ENCODE measurements at regions not wholly inside any gene's neighbourhood (a gene's known extent, or its start where the extent isn't known, plus 50 kb on each side); places are given as distances from the start of the nearest gene placed in this dataset.

DNA sequence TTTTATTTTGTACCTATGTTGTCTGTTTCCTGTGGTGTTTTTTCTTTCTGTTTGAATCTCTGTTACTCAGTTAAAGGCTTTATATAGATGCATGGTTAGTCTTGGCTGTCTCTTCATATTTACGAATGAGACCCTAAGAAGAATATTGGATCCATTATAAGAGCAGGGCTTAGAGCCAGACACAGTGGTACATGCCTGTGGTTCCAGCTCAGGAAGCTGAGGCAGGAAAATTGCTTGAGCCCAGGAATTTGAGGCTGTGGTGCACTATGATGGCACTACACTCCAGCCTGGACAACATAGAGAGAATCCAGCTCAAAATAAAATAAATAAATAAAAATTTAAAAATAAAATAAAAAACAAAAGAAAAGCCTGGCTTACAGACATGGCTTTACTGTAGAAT lies 211.1 kb downstream of the SOD2 start:
- no peak for DNase-seq (ENCODE audit: low read depth in 3 of 3)

GRCh38 chr6:159480471-159480870 lies 212.6 kb downstream of the SOD2 start:
- no peak for DNase-seq (ENCODE audit: low read depth in 3 of 3)

DNA sequence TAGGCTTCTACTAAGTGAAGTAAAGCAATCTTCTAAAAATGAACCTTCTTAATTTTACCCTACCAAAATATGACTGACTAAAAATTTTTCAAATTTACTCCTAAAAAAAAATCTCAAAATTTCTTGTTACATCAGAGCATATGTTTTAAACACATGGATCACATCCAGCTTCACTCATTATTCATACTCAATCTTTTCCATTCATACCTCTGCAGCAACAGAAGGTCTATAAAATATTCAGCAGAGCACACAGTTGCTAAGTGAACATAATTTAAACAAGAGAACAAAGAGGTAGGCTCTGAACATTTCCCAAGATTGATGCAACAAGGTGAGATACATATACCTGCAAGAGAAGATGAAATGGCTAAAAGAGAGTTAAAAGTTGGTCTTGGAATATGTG lies 213.9 kb downstream of the SOD2 start:
- no peak for DNase-seq (ENCODE audit: low read depth in 3 of 3)

DNA sequence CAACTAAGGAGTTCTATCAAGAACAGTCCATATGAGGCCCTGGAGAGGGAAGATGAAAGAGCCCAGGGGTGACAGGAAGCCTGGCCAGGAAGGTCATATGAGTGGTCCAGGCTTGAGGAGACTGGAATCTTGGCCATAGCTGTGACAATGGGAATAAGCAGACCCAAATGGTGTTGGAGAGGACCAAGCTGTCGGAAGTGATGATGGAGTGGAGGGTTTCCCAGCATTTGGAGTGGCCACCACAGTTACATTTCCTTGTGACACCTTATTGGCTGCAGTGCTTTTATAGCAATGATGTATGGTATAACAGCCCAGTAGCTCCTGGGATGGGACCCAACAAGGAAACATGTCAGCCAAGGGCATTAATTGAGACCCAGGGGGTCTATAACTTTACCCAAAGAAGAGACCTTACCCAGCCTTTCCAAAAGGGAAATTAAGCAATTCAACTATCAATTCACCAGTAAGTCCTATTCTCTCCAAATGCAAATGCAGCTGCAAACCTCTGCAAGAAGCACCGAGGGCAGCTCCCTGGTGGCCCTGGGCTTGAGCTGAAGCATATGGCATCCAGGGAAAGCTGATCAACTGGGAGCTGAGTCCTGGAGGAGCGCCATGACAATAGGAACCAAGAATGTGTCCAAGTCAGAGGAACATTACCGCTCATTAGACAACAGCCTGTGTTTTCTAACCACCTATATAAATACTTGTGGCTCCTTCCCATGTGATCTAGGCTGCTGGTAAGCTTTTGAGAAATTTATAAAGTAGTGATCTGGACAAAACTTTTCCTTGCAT lies 219.4 kb downstream of the SOD2 start:
- DNase-seq (ENCODE audit: low read depth in 3 of 3): no peak

GRCh38 chr6:159470397-159470796 lies 222.6 kb downstream of the SOD2 start:
- no peak for DNase-seq (ENCODE audit: low read depth in 3 of 3)

DNA sequence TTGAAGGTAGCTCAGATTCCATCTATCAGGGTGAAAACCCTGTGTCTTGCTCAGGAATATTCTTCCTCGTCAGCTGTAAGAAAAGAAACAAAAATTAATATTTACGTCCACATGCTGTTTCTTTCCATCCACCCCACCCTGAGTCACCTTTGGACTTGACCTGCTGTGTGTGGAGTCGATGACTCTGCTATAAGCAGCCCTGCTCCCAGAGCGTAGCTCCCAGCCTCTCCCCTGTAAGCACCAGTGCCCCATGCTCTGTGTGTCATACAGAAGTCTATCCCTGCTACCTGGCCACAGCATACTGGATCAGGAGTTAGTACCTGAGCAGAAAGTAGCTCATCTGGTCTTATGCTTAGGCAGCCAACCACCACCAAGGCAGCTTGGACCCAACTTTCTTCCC lies 223.6 kb downstream of the SOD2 start:
- no peak for DNase-seq (ENCODE audit: low read depth in 3 of 3)

DNA sequence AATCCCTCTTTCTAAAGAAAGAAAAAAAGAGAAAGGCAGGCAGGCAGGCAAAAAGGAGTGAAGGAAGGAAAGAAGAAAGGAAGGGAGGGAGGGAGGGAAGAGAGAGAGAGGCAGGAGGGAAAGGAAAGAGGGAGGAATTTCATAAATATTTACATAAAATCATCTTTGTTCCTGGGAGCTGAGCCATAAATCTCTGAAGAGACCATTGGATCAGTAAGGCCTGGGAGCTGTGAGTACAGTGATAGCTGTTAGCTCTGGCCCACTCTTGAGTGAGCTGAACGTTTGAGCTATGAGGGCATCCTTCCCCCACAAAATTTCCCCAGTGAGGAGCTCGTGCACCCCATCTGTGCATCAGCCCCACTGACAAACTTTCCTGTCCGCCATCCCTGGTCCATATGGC lies 224.0 kb downstream of the SOD2 start:
- no peak for DNase-seq (ENCODE audit: low read depth in 3 of 3)

DNA sequence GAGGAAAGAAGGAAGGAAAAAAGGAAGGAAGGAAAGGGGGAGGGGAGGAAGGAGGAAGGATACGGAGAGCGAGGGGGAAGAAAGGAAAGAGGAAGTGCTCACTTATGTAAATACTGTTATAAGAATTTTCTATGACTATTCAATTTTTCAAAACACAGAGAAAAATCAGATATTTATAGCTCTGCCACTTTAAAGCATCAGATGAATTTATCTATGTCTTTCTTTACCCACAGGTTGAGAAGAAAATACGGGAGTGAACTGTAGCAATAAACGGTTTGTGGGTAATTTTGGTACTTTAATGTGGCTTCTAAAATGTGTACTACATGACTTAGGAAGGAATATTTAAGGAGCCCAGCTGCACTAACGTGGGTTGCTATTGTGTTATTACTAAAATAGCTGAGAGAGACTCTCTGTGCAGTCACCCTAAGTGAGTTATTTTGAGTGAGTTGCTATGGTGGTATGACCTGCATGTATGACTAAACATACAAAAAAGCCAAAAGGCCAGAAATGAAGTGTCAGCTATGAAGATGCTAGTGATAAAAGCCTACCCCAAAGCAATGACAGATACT lies 225.5 kb downstream of the SOD2 start:
- DNase-seq (ENCODE audit: low read depth in 3 of 3): no peak

GRCh38 chr6:159466926-159467325 lies 226.1 kb downstream of the SOD2 start:
- no peak for DNase-seq (ENCODE audit: low read depth in 3 of 3)

DNA sequence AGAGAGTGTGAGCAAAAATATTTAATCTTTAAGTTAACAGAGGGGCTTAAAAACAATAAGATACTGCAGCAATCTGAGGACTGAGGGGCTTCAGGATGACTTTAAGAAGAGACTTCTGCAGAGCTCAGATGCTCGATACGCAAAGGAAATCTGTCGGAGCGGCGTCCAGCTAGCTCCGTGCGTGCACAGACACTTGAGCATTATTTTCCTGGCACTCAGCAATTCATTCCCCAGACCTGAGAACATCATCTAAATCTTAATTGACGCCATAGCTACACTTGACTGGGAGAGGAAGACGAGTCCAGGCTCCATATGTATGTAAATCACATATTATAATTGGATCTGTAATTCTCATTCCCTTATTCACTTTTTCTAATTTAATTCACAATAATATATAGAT lies 228.2 kb downstream of the SOD2 start:
- DNase-seq (ENCODE audit: low read depth in 3 of 3): no peak

DNA sequence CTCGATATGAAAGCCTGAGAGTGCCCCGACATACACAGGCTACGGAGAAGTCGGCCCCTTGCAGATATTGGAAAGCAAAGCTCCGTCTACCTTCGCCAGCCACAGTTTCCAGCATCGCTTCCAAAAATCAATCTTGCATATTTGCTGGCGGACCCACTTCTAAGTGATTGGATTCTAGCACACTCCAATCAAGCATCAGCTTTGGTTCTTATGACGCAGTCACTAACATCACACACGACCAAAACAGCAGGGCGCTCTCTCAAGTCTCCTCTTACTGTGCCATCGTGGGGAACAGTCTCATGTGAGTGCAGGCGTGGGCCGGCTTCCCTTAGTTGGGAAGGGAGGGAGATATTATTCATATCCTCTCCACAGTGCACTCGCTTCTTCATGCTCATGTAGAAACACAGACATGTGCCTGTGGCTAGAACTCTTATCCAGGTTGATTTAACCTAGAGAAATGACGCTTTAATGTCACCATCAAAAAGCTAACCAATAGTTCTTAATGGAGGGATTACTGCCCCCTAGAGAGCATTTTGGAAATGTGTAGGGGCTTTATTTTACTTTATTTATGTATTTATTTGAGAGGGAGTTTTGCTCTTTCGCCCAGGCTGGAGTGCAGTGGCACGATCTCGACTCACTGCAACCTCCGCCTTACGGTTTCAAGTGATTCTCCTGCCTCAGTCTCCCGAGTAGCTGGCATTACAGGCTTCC lies 229.8 kb downstream of the SOD2 start:
- no peak for DNase-seq (ENCODE audit: low read depth in 3 of 3)

DNA sequence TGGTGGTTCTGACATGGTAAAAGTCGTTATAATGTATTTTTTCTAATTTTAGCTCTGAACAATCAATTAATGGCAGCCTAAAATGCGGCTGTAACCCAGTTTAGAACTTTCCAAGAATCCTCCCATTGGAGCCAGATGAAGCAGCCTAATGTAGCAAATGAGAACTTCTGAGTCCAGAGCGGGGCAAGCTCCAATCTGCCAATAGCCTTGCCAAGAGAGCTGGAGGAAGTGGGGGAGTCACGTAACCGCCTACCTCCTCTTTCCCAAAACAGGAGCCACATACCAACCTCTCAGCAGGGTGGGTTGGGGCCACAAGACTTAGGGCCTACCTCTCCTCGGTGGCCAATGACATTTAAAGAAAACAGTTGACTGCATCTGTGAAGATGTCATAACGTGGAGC lies 230.6 kb downstream of the SOD2 start:
- DNase-seq (ENCODE audit: low read depth in 3 of 3): no peak

DNA sequence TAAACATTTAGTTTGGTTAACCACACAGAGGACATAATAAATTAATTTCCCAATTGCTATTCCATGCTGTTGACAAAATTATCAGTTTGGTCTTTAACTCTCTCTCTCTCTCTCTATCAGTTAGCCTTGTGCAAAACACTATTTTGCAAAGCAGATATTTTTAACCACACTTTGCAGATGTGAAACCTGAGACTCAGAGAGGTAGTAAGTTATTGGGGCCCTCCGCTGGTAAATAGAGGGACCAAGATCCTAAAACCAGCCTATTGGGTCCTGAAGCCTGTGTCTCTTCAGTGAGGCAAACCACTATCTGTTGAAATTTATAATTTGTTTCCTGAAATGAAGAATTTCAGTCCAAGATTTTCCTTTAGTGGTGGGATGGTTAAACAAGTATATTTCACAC lies 231.0 kb downstream of the SOD2 start:
- DNase-seq (ENCODE audit: low read depth in 3 of 3): no peak

DNA sequence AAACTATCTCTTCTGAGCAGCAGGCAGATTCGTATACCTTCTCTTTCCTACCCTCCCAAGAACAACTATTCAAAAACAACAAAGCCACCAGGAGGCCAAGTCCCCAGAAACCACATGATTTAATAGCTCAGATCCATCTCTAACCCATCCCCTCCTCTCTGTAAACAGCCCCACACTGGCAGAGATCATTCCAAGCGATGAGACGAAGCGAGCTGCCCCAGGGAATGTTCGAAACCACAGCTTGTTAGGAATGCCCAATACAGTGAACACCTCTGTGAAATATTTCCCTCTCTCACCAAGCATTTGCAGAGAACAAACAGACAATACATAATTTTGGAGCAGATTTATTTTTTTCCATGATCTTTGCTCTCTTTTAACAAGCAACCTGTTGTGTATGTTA lies 231.8 kb downstream of the SOD2 start:
- no peak for DNase-seq (ENCODE audit: low read depth in 3 of 3)

GRCh38 chr6:159460476-159460875 lies 232.6 kb downstream of the SOD2 start:
- no peak for DNase-seq (ENCODE audit: low read depth in 3 of 3)

DNA sequence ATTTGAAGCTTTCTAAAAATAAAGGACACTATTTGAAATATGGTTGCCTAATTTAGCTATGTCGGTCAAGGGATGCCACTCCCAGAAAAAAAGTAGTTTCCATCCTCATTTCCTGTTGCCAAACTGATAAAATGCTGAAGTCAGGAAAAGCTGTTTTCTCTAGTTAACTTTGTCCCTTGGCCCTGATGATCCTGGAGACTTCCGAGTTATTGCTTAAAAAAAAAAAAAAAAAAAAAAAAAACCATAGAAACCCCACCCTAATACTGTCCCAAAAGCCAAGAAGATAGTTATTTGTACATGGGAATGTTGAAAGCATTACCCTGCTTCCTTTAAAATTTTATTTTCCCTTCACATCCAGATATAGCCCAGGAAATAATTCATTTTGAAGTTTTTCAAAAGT lies 236.7 kb downstream of the SOD2 start:
- DNase-seq (ENCODE audit: low read depth in 3 of 3): no peak

DNA sequence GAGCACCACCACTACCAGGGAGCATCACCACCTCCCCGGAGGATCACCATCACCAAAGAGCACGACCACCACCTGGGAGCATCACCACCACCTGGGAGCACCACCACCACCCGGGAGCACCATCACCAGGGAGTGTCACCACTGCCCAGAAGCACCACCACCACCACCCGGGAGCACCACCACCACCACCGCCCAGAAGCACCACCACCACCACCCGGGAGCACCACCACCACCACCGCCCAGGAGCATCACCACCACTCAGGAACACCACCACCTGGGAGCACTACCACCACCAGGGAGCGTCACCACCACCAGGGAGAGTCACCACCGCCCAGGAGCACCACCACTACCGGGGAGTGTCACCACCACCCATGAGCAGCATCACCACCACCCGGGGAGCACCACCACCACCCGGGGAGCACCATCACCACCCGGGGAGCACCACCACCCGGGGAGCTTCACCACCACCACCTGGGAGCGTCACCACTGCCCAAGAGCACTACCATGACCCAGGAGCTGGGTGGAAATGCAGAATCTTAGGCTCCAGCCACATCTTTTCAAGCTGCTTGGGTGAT lies 237.3 kb downstream of the SOD2 start:
- no peak for DNase-seq (ENCODE audit: low read depth in 3 of 3)

- DNase-seq (ENCODE audit: low read depth in 3 of 3): no peak
Measured at GRCh38 chr6:159450815-159451465, 242.1 kb downstream of the SOD2 start.

GRCh38 chr6:159446340-159446739 lies 246.7 kb downstream of the SOD2 start:
- no peak for DNase-seq (ENCODE audit: low read depth in 3 of 3)

DNA sequence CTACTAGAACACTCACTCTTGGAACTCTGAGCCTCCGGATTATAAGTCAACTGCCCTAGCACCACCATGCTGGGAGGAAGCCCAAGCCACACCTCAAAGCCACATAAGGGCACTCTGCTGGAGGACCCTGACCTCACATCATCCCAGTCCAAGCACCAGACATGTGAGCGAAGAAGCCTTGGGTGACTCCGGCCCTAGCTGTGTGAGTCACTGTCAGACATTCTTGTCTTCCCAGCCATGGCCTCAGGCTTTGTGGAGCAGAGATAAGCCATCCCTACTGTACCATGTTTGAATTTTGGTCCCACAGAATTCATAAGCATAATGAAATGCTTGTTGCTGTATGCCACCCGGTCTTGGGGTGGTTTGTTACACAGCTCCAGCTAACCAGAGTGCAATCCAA lies 247.7 kb downstream of the SOD2 start:
- no peak for DNase-seq (ENCODE audit: low read depth in 3 of 3)

DNA sequence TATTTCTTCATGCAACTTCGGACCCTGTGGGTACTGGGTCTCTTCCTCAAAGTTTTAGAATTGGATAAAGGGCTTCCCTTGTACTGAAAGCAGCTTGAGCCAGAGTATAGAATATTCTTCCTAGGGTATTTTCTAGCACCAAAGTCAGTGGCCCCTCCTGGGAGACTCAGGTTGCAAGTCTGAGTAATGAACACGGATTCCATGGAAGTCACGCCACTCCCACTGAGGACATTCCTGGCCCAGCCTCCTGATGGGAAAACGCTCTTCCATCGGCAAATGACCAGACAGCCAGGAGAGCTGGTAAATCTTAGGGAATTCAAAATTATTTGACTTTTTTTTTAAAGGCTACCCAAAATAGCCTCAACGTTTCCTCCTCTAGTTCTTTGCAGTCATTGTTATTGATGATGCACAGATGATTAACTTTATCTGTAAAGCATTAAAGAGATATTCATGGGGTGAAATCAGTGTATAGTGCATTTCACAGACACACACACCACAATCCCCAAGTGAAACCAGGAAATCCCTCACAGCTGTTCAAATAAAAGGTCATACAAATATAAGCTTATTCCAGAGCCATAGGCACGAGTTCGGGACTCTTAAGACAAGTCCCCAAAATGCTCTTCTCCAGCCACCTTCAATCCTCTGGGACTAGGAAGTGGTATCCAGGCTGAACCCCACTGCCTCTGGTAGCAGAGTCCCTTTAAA lies 248.8 kb downstream of the SOD2 start:
- DNase-seq (ENCODE audit: low read depth in 3 of 3): no peak
